ENCODE measurements at regions not wholly inside any gene's neighbourhood (a gene's known extent, or its start where the extent isn't known, plus 50 kb on each side); places are given as distances from the start of the nearest gene placed in this dataset.

DNA sequence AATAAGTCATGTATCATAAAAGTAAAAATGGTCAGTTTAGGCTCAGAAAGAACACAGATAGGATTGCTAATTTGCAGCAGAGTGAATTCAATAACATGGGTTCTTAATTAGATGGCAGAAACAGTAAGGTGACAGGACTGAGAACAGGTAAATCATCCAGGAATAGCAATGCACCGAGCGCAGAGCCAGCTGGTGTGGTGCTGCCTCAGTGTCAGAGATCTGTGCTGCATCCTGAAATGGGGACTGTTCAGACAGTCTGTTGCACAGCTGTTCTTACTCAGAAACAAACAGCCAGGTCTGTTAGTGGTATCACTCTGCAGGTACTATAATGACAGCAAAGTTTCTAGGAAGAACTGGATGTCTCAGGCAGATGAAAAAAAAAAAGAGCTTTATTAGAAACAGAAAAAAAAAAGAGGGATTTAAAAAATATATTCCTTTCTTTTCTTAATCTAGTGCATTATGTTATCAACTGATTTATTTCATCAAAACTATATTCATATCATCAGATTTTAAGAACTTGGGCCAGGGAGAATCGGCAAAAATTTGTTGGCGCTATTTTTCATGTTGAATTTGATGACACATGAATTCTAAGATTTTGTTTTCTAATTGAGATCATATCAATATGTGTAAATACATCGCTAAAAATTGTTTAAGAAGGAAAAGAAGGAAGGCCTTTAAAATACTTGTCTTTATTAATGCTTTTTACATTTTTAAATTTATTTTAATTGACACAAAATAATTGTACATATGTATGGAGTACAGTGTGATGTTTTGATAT, 501.8 kb downstream of the PRKD1 start:
- Histone ChIP-seq H2AFZ (ENCODE audit: low read length) (no peak overlapping the region), H4K20me1 (ENCODE audit: control insufficient read depth, insufficient read depth, insufficient read length) (no peaks in the 10 kb centered on the region), H3K79me1 (ENCODE audit: insufficient read depth, low read depth, low read length, poor library complexity, severe bottlenecking) (no peaks in the 10 kb centered on the region), H2BK120ac (ENCODE audit: low read depth, low read length, poor library complexity, severe bottlenecking) (no peak overlapping the region), H3K27me3 (ENCODE audit: insufficient read depth, low read length) (no peaks in the 10 kb centered on the region), H3T11ph (ENCODE audit: low read length) (no peak overlapping the region), H3K56ac (ENCODE audit: insufficient read length, low read depth, low read length) (no peak overlapping the region), H3K4me2 (ENCODE audit: insufficient read depth, insufficient read length, low read length) (no peak overlapping the region), H3K9ac (ENCODE audit: extremely low read depth, insufficient read length, low read length) (no peak overlapping the region), H3K27ac (ENCODE audit: insufficient read length, low read depth, low read length) (no peak overlapping the region), H3K23me2 (ENCODE audit: insufficient read length, low read depth, low read length, poor library complexity, severe bottlenecking) (no peaks in the 10 kb centered on the region), H3K23ac (ENCODE audit: insufficient read length, low read depth, low read length) (no peak overlapping the region), H2AK5ac (ENCODE audit: insufficient read length, low read length) (no peak overlapping the region), H2BK15ac (ENCODE audit: low read depth, low read length) (no peak overlapping the region), H3K4ac (ENCODE audit: low read depth, low read length) (no peak overlapping the region), H4K8ac (replicated peaks; ENCODE audit: insufficient read length, low read depth, low read length) (no peak overlapping the region), H2BK12ac (ENCODE audit: insufficient read length, low read depth, low read length) (no peak overlapping the region), H3K79me2 (ENCODE audit: insufficient read depth, low read length) (no peaks in the 10 kb centered on the region), H4K91ac (ENCODE audit: insufficient read length, low read depth, low read length) (no peak overlapping the region), H3K18ac (ENCODE audit: insufficient read length, low read depth, low read length) (no peak overlapping the region), H3K14ac (ENCODE audit: insufficient read depth, low read length) (no peak overlapping the region), H2BK20ac (ENCODE audit: low read depth, low read length, poor library complexity, severe bottlenecking) (no peak overlapping the region), H4K5ac (ENCODE audit: insufficient read length, low read depth, low read length) (no peak overlapping the region), H3K9me3 (ENCODE audit: control insufficient read depth, low read depth, low read length) (no peaks in the 10 kb centered on the region), H3K4me1 (ENCODE audit: insufficient read depth, low read length) (no peaks in the 10 kb centered on the region), H2BK5ac (ENCODE audit: insufficient read length, low read length) (no peak overlapping the region)
- Mint-ChIP-seq H3K27me3 (ENCODE audit: low read depth) (peaks cover 2% of the 10 kb centered on the region; the same call in 1 of the 2 replicates), H3K4me3 (no peak overlapping the region), H3K4me1 (no peaks in the 10 kb centered on the region), H3K9me3 (no peaks in the 10 kb centered on the region), H3K36me3 (ENCODE audit: insufficient read depth in 1 of 3, low read depth in 3 of 3) (peaks cover 0 to 19% (median 0%) of the 10 kb centered on the region in 3 experiments; a peak in 2 of 7 replicates), H3K27ac (no peak overlapping the region)
- DNase-seq, result no peak
- TF ChIP-seq, protein P1, sequence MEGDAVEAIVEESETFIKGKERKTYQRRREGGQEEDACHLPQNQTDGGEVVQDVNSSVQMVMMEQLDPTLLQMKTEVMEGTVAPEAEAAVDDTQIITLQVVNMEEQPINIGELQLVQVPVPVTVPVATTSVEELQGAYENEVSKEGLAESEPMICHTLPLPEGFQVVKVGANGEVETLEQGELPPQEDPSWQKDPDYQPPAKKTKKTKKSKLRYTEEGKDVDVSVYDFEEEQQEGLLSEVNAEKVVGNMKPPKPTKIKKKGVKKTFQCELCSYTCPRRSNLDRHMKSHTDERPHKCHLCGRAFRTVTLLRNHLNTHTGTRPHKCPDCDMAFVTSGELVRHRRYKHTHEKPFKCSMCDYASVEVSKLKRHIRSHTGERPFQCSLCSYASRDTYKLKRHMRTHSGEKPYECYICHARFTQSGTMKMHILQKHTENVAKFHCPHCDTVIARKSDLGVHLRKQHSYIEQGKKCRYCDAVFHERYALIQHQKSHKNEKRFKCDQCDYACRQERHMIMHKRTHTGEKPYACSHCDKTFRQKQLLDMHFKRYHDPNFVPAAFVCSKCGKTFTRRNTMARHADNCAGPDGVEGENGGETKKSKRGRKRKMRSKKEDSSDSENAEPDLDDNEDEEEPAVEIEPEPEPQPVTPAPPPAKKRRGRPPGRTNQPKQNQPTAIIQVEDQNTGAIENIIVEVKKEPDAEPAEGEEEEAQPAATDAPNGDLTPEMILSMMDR (conservative IDR thresholded peaks at IDR 0.05), result no peak
- no CpG with 5 or more reads among the region's 5 CpGs for WGBS (ENCODE audit: extremely low coverage, insufficient read length, low lambda C conversion rate)

All from H9 (cell line).